OCI-LY1 (cell line): ENCODE measurements at regions not wholly inside any gene's neighbourhood (a gene's known extent, or its start where the extent isn't known, plus 50 kb on each side); places are given as distances from the start of the nearest gene placed in this dataset.

Source experiments
- H2AFZ ChIP-seq: fragments of 200-600 bp; sonication (generic), shearing (Covaris generic); 2 replicates; pipeline ENCODE4 v1.6.0; 2014; ENCODE audit warnings: antibody characterized with exemption, mild to moderate bottlenecking, low read length
- H3F3A ChIP-seq: fragments of 200-600 bp; sonication (generic), shearing (Covaris generic); 2 replicates; pipeline ENCODE4 v1.6.0; 2014; ENCODE audit warnings: mild to moderate bottlenecking, antibody characterized with exemption, low read length, moderate library complexity; ENCODE audit not compliant: insufficient read depth
- H3K27ac ChIP-seq: fragments of 200-600 bp; sonication (generic); 2 replicates; pipeline ENCODE4 v1.5.1; 2014; ENCODE audit warnings: low read length, mixed run types, mild to moderate bottlenecking, low read depth; ENCODE audit not compliant: poor library complexity, severe bottlenecking
- H3K27me3 ChIP-seq: fragments of 200-600 bp; sonication (generic); 2 replicates; pipeline ENCODE4 v1.6.0; 2014; ENCODE audit warnings: antibody characterized with exemption, mild to moderate bottlenecking, low read length, moderate library complexity; ENCODE audit not compliant: insufficient read depth
- H3K36me3 ChIP-seq: fragments of 200-600 bp; sonication (generic); 2 replicates; pipeline ENCODE4 v1.6.1; 2014; ENCODE audit warnings: mild to moderate bottlenecking, antibody characterized with exemption, low read length, moderate library complexity, mixed read lengths; ENCODE audit not compliant: insufficient read depth
- H3K4me1 ChIP-seq: fragments of 200-600 bp; sonication (generic); 2 replicates; pipeline ENCODE4 v1.5.1; 2014; ENCODE audit warnings: mild to moderate bottlenecking, low read length, moderate library complexity; ENCODE audit not compliant: insufficient read depth, severe bottlenecking
- H3K4me2 ChIP-seq: fragments of 200-600 bp; sonication (generic), shearing (Covaris generic); 2 replicates; pipeline ENCODE4 v1.6.1; 2014; ENCODE audit warnings: low read length
- H3K4me3 ChIP-seq: fragments of 200-600 bp; sonication (generic); 2 replicates; pipeline ENCODE4 v1.5.1; 2014; ENCODE audit warnings: low read length, low read depth, mild to moderate bottlenecking, mixed read lengths; ENCODE audit not compliant: poor library complexity, severe bottlenecking
- H3K79me2 ChIP-seq: fragments of 200-600 bp; shearing (Covaris generic); 2 replicates; pipeline ENCODE4 v1.6.1; 2016; ENCODE audit warnings: mixed run types, low read length, mixed read lengths; ENCODE audit not compliant: insufficient read depth
- H3K9ac ChIP-seq: fragments of 200-600 bp; sonication (generic), shearing (Covaris generic); 2 replicates; pipeline ENCODE4 v1.6.1; 2014; ENCODE audit warnings: mild to moderate bottlenecking, low read length, mixed read lengths
- H3K9me2 ChIP-seq: fragments of 200-600 bp; sonication (generic), shearing (Covaris generic); 2 replicates; pipeline ENCODE4 v1.6.1; 2014; ENCODE audit warnings: low read depth, mild to moderate bottlenecking, low read length, mixed read lengths
- H3K9me3 ChIP-seq: fragments of 200-600 bp; shearing (Covaris generic); 2 replicates; pipeline ENCODE4 v1.6.1; 2014; ENCODE audit warnings: low read length, mixed read lengths
- H4K20me1 ChIP-seq: fragments of 200-600 bp; sonication (generic), shearing (Covaris generic); 2 replicates; pipeline ENCODE4 v1.6.0; 2016; ENCODE audit warnings: mild to moderate bottlenecking, low read length; ENCODE audit not compliant: insufficient read depth
- CTCF ChIP-seq: fragments of 200-600 bp; sonication (generic), shearing (Covaris generic); IDR thresholded peaks from 2 replicates; pipeline ENCODE4 v1.5.1; 2017; ENCODE audit warnings: mild to moderate bottlenecking, antibody characterized with exemption, low read length, moderate library complexity, mixed read lengths
- EZH2 ChIP-seq: fragments of 200-600 bp; sonication (generic), shearing (Covaris generic); IDR thresholded peaks from 2 replicates; pipeline ENCODE4 v1.8.0; 2017; ENCODE audit warnings: borderline replicate concordance, mixed run types, mild to moderate bottlenecking, antibody characterized with exemption, low read length, moderate library complexity, mixed read lengths

DNA sequence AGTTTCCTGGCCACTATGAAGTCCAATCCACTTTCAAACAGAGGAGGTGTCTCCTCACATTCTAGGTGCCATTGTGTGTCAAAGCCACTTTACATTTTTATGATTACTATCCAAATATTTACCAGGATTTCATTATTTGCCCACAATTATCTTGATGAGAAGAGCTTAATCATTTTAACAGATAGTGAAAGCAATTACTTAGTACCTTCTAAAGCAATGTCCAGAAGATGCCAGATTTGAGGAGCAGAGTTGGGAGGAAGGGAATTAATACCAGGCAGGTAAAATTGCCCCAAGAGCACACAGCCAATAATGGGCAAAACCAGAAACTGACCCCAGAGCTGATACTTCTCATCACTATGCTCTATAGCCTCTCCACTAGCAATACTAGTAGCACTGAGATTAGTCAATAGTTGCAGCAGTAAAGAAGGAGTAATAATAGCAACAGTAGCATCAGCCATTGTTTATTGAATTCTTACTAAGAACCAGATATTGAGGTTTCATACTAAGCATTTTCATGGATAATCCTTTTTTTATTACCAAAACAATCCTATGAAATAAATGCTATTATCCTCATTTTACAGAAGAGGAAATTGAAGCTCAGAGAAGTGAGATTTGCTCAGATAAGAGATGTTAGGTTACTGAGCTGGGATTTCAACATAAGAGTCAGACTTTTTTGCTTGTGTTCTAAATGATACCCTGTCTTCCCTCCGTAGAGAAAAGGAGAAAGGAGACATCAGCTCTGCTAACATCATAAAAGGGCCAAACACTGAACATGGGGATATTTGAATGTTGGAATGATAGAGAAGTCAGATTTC is 509.3 kb upstream of the CFAP20DC start:
- Histone ChIP-seq H3K36me3 (no peaks in the 10 kb centered on the region), H4K20me1 (no peaks in the 10 kb centered on the region), H3K4me2 (no peak overlapping the region), H3K27ac (no peak overlapping the region), H3K4me1 (no peaks in the 10 kb centered on the region), H2AFZ (no peak overlapping the region), H3K9me2 (no peaks in the 10 kb centered on the region), H3F3A (no peaks in the 10 kb centered on the region), H3K79me2 (no peaks in the 10 kb centered on the region), H3K9me3 (no peaks in the 10 kb centered on the region), H3K27me3 (no peaks in the 10 kb centered on the region), H3K4me3 (no peak overlapping the region), H3K9ac (no peak overlapping the region)
- TF ChIP-seq EZH2 (no peak), CTCF (no peak)

DNA sequence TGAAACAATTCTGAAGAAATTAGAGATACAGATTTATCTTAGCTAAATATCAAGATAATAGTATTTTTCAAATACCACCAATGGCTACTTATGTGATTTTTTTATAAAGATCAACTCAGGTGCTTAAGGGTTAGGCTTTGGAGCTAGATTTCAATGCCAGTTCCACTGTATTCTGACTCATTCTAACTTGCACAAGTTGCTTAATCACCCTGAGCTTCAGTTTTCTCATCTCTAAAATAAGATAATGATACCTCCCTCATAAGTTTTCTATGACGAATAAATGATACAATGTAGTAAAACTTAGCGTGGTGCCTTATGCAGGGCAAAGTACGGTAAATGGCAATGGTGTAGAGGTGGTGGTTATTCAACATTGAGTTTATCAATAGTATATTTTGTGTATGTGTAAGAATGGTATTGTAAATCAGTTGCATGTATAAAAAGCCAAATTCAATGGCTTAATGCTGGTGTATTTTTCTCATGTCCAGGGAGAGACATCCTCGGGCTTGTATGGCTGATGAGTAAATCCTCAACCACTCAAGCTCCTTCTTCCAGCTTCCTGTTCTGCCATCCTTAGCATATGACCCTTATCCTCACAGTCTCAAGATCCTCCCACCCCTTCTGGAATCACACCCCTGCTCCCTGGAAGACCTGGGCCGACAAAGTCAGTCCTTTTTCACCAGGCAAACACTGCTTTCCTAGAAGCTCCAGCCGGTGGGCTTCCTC is 505.9 kb upstream of the CFAP20DC start:
- Histone ChIP-seq H2AFZ (no peak overlapping the region), H3K27me3 (no peaks in the 10 kb centered on the region), H3K27ac (no peak overlapping the region), H3K4me3 (no peak overlapping the region), H3K4me2 (no peak overlapping the region), H3F3A (no peaks in the 10 kb centered on the region), H3K9ac (no peak overlapping the region), H3K79me2 (no peaks in the 10 kb centered on the region), H3K9me2 (no peaks in the 10 kb centered on the region), H3K4me1 (no peaks in the 10 kb centered on the region), H3K9me3 (no peaks in the 10 kb centered on the region), H3K36me3 (no peaks in the 10 kb centered on the region), H4K20me1 (no peaks in the 10 kb centered on the region)
- no peak for TF ChIP-seq EZH2
- TF ChIP-seq CTCF, result no peak

DNA sequence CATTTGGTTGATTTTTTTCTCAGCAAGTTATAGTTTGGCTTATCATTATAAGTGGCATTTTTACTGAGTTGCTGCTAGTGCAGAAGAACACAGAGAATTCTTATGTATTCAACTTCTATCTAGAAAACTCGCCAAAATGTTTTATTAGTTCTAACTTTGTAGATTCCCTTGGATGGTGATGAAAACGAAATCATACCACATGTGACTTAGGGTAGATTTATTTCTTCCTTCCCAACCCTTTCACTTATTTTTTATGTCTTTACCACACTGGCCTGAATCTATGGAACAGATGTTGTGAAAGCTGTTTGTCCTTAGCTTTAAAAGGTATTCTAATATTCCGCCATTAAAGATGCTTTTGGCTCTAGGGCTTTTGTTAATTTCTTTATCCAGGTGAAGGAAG is 503.3 kb upstream of the CFAP20DC start:
- Histone ChIP-seq H3K9me2 (no peaks in the 10 kb centered on the region), H3K36me3 (no peaks in the 10 kb centered on the region), H2AFZ (no peak overlapping the region), H3F3A (no peaks in the 10 kb centered on the region), H3K27me3 (no peaks in the 10 kb centered on the region), H3K4me1 (no peaks in the 10 kb centered on the region), H4K20me1 (no peaks in the 10 kb centered on the region), H3K9ac (no peak overlapping the region), H3K9me3 (no peaks in the 10 kb centered on the region), H3K4me3 (no peak overlapping the region), H3K79me2 (no peaks in the 10 kb centered on the region), H3K4me2 (no peak overlapping the region), H3K27ac (no peak overlapping the region)
- TF ChIP-seq CTCF (no peak), EZH2 (no peak)
